Ishikawa (cell line): ENCODE measurements at regions not wholly inside any gene's neighbourhood (a gene's known extent, or its start where the extent isn't known, plus 50 kb on each side); places are given as distances from the start of the nearest gene placed in this dataset.

Experiments
- CEBPB ChIP-seq: IDR thresholded peaks from 2 replicates; pipeline ENCODE4 v1.6.1; 2012
- CREB1 ChIP-seq: IDR thresholded peaks from 2 replicates; pipeline ENCODE4 v1.6.1; 2012; ENCODE audit warnings: low read depth
- EGR1 ChIP-seq: IDR thresholded peaks from 2 replicates; pipeline ENCODE4 v1.6.1; 2012
- EP300 ChIP-seq: IDR thresholded peaks from 2 replicates; pipeline ENCODE4 v1.6.1; 2012; ENCODE audit warnings: borderline replicate concordance
- FOXM1 ChIP-seq: IDR thresholded peaks from 2 replicates; pipeline ENCODE4 v1.6.1; 2012; ENCODE audit warnings: low read depth, borderline replicate concordance
- NFIC ChIP-seq: IDR thresholded peaks from 2 replicates; pipeline ENCODE4 v1.6.1; 2012
- RAD21 ChIP-seq: IDR thresholded peaks from 2 replicates; pipeline ENCODE4 v1.6.1; 2012; ENCODE audit warnings: low read depth
- REST ChIP-seq: IDR thresholded peaks from 2 replicates; pipeline ENCODE4 v1.6.1; 2012; ENCODE audit warnings: low read depth, mild to moderate bottlenecking
- TAF1 ChIP-seq: IDR thresholded peaks from 2 replicates; pipeline ENCODE4 v1.6.1; 2012; ENCODE audit warnings: low read depth, mild to moderate bottlenecking
- TCF12 ChIP-seq: IDR thresholded peaks from 2 replicates; pipeline ENCODE4 v1.6.1; 2012; ENCODE audit warnings: low read depth
- TEAD4 ChIP-seq: IDR thresholded peaks from 2 replicates; pipeline ENCODE4 v1.6.1; 2012
- YY1 ChIP-seq: IDR thresholded peaks from 2 replicates; pipeline ENCODE4 v1.6.1; 2012; ENCODE audit warnings: low read depth
- ZBTB7A ChIP-seq: IDR thresholded peaks from 2 replicates; pipeline ENCODE4 v1.6.1; 2012; ENCODE audit warnings: low read depth
- TF ChIP-seq, protein P1 (sequence below): IDR thresholded peaks from 2 replicates; pipeline ENCODE4 v1.6.1; 2012
- TF ChIP-seq, protein P2 (sequence below): IDR thresholded peaks from 2 replicates; pipeline ENCODE4 v1.6.1; 2012

GRCh38 chr6:16876201-16876600 is 114.9 kb upstream of the ATXN1 start:
- TF ChIP-seq EGR1, result no peak
- no peak for TF ChIP-seq TEAD4
- TF ChIP-seq, protein P1, sequence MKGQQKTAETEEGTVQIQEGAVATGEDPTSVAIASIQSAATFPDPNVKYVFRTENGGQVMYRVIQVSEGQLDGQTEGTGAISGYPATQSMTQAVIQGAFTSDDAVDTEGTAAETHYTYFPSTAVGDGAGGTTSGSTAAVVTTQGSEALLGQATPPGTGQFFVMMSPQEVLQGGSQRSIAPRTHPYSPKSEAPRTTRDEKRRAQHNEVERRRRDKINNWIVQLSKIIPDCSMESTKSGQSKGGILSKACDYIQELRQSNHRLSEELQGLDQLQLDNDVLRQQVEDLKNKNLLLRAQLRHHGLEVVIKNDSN, result no peak
- no peak for TF ChIP-seq NFIC
- no peak for TF ChIP-seq REST
- no peak for TF ChIP-seq RAD21
- TF ChIP-seq, protein P2, sequence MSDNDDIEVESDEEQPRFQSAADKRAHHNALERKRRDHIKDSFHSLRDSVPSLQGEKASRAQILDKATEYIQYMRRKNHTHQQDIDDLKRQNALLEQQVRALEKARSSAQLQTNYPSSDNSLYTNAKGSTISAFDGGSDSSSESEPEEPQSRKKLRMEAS, result no peak
- TF ChIP-seq EP300, result no peak
- TF ChIP-seq TCF12, result no peak
- TF ChIP-seq TAF1, result no peak
- no peak for TF ChIP-seq CEBPB
- TF ChIP-seq FOXM1, result no peak
- TF ChIP-seq ZBTB7A, result no peak
- no peak for TF ChIP-seq YY1
- TF ChIP-seq CREB1, result no peak

GRCh38 chr6:16873698-16874097 is 112.4 kb upstream of the ATXN1 start:
- TF ChIP-seq TEAD4 (no peak), RAD21 (no peak), YY1 (no peak), FOXM1 (no peak), EGR1 (no peak), EP300 (no peak), ZBTB7A (no peak), TAF1 (no peak), REST (no peak), CREB1 (no peak), CEBPB (no peak), TCF12 (no peak), NFIC (no peak)
- TF ChIP-seq, protein P2, result no peak
- TF ChIP-seq, protein P1, result no peak

- TF ChIP-seq CREB1 (no peak), TCF12 (no peak), ZBTB7A (no peak), CEBPB (no peak), REST (no peak), TAF1 (no peak), YY1 (no peak), EP300 (no peak), RAD21 (no peak), NFIC (no peak), FOXM1 (no peak), TEAD4 (no peak), EGR1 (no peak)
- TF ChIP-seq, protein P1, result no peak
- TF ChIP-seq, protein P2, result no peak
Observed at GRCh38 chr6:16872543-16873235, 111.4 kb upstream of the ATXN1 start.
